ENCODE measurements at regions not wholly inside any gene's neighbourhood (a gene's known extent, or its start where the extent isn't known, plus 50 kb on each side); places are given as distances from the start of the nearest gene placed in this dataset.

DNA sequence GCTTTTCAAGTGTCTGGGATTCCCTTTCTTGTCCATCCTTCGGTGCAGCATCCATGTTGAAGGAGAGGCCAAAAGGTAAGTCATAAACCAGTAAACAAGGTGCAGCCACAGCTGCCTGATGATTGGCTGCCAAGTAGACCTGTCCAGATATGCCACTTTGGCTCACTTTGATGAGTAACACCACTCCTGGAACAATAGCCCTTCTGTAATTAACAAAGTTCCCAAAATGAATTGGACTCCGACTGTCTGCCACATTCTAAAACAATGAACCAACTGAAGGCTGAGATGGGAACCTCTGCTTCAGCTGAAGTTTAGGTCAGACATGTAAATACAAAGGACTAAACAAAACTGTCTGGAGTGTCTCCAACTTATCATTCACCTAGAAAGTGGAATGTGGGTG lies 82.2 kb upstream of the LGALSL start:
- Mint-ChIP-seq H3K27me3 (peaks cover 2% of the 10 kb centered on the region), H3K4me1 (no peaks in the 10 kb centered on the region), H3K4me3 (no peak overlapping the region), H3K9me3 (ENCODE audit: insufficient read depth) (no peaks in the 10 kb centered on the region), H3K27ac (no peak overlapping the region)
- TF ChIP-seq EZH2 (IDR thresholded peaks at IDR 0.05; ENCODE audit: borderline replicate concordance, insufficient read depth, low read depth, low read length, poor library complexity, severe bottlenecking) = no peak
- TF ChIP-seq, protein P1, sequence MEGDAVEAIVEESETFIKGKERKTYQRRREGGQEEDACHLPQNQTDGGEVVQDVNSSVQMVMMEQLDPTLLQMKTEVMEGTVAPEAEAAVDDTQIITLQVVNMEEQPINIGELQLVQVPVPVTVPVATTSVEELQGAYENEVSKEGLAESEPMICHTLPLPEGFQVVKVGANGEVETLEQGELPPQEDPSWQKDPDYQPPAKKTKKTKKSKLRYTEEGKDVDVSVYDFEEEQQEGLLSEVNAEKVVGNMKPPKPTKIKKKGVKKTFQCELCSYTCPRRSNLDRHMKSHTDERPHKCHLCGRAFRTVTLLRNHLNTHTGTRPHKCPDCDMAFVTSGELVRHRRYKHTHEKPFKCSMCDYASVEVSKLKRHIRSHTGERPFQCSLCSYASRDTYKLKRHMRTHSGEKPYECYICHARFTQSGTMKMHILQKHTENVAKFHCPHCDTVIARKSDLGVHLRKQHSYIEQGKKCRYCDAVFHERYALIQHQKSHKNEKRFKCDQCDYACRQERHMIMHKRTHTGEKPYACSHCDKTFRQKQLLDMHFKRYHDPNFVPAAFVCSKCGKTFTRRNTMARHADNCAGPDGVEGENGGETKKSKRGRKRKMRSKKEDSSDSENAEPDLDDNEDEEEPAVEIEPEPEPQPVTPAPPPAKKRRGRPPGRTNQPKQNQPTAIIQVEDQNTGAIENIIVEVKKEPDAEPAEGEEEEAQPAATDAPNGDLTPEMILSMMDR (IDR thresholded peaks at IDR 0.05) = no peak
- intact Hi-C loops (cut with micrococcal nuclease) = no loop called here
- CTCF ChIA-PET = interaction anchor here (1.2 kb wide), 1 partner anchor 45 kb away, joined by 3 read pairs; no protein-coding TSS in a partner anchor
- Histone ChIP-seq H3K9ac (ENCODE audit: low read length) (no peak overlapping the region), H3K36me3 (replicated peaks in 1 of 2; ENCODE audit: control extremely low read depth in 1 of 2, control insufficient read depth in 1 of 2, extremely low read depth in 1 of 2, insufficient read depth in 2 of 2, low read length in 1 of 2) (no peaks in the 10 kb centered on the region), H3K27ac (ENCODE audit: low read length in 2 of 2) (no peak overlapping the region), H2AFZ (ENCODE audit: insufficient read depth, low read depth, low read length, poor library complexity, severe bottlenecking) (no peak overlapping the region), H4K20me1 (ENCODE audit: control insufficient read depth, insufficient read depth, low read length, poor library complexity, severe bottlenecking) (no peaks in the 10 kb centered on the region), H3K79me2 (ENCODE audit: control insufficient read depth, insufficient read depth, low read length) (no peaks in the 10 kb centered on the region), H3K4me1 (ENCODE audit: control insufficient read depth in 2 of 2, insufficient read depth in 2 of 2, low read length in 2 of 2) (no peaks in the 10 kb centered on the region), H3K27me3 (replicated peaks in 1 of 4; ENCODE audit: control extremely low read depth in 1 of 4, control insufficient read depth in 3 of 4, insufficient read depth in 4 of 4, low read length in 3 of 4) (no peaks in the 10 kb centered on the region), H3K9me3 (ENCODE audit: control extremely low read depth in 1 of 3, control insufficient read depth in 2 of 3, insufficient read depth in 1 of 3, low read length in 2 of 3) (peaks cover 0 to 9% (median 0%) of the 10 kb centered on the region in 3 donors), H3K4me2 (replicated peaks; ENCODE audit: low read depth, low read length, poor library complexity, severe bottlenecking) (no peak overlapping the region), H3K4me3 (ENCODE audit: control extremely low read depth in 1 of 5, extremely low read depth in 1 of 5, insufficient read depth in 1 of 5, low read depth in 2 of 5, low read length in 4 of 5) (no peak overlapping the region)
- ATAC-seq (ENCODE audit: low read depth) (no peak), DNase-seq (no peak)
- POLR2A ChIA-PET = no interaction called here
- 100% methylated on average over 1 of the region's 2 CpGs for WGBS (ENCODE audit: insufficient coverage)

DNA sequence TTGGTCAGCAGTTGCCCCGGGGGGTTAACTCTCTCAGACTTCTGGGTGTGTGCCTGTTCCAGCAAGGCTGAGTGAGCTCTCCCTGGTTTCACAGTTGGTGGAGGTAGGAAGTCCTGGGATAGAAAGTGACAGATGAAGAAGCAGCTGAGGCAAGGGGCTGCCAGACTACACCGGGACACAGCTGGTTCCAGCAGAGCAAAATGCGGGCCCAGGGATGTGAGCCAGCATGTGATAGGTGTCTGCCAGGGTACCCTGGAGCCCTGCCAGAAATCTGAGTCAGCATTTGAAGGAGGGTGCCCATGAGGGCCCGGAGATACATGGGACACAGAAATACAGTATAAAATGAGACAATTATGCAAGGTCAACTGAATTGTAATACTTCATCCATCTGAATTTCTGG lies 79.3 kb upstream of the LGALSL start:
- POLR2A ChIA-PET = no interaction called here
- WGBS (ENCODE audit: insufficient coverage) = 34% methylated on average over 3 of the region's 4 CpGs

More for the DNA sequence above, 79.3 kb upstream of the LGALSL start:
- no peak for ATAC-seq (ENCODE audit: low read depth)
- CTCF ChIA-PET = no interaction called here
- H2AFZ ChIP-seq (ENCODE audit: insufficient read depth, low read depth, low read length, poor library complexity, severe bottlenecking) = no peak overlapping the region
- intact Hi-C loops (cut with micrococcal nuclease) = no loop called here
- H3K27ac ChIP-seq (ENCODE audit: low read length in 2 of 2) = no peak overlapping the region
- DNase-seq = no peak
- H3K9me3 ChIP-seq (ENCODE audit: control extremely low read depth in 1 of 3, control insufficient read depth in 2 of 3, insufficient read depth in 1 of 3, low read length in 2 of 3) = peaks cover 0 to 13% (median 0%) of the 10 kb centered on the region in 3 donors
- no peaks in the 10 kb centered on the region for H4K20me1 ChIP-seq (ENCODE audit: control insufficient read depth, insufficient read depth, low read length, poor library complexity, severe bottlenecking)
- H3K4me1 ChIP-seq (ENCODE audit: control insufficient read depth in 2 of 2, insufficient read depth in 2 of 2, low read length in 2 of 2) = no peaks in the 10 kb centered on the region
- no peak overlapping the region for H3K4me3 Mint-ChIP-seq
- no peaks in the 10 kb centered on the region for H3K4me1 Mint-ChIP-seq
- H3K27ac Mint-ChIP-seq = no peak overlapping the region
- H3K36me3 ChIP-seq (replicated peaks in 1 of 2; ENCODE audit: control extremely low read depth in 1 of 2, control insufficient read depth in 1 of 2, extremely low read depth in 1 of 2, insufficient read depth in 2 of 2, low read length in 1 of 2) = no peaks in the 10 kb centered on the region
- no peak overlapping the region for H3K4me2 ChIP-seq (replicated peaks; ENCODE audit: low read depth, low read length, poor library complexity, severe bottlenecking)
- H3K4me3 ChIP-seq (ENCODE audit: control extremely low read depth in 1 of 5, extremely low read depth in 1 of 5, insufficient read depth in 1 of 5, low read depth in 2 of 5, low read length in 4 of 5) = no peak overlapping the region
- no peak overlapping the region for H3K9ac ChIP-seq (ENCODE audit: low read length)
- TF ChIP-seq, protein P1 (IDR thresholded peaks at IDR 0.05) = no peak
- no peaks in the 10 kb centered on the region for H3K79me2 ChIP-seq (ENCODE audit: control insufficient read depth, insufficient read depth, low read length)
- no peaks in the 10 kb centered on the region for H3K27me3 ChIP-seq (replicated peaks in 1 of 4; ENCODE audit: control extremely low read depth in 1 of 4, control insufficient read depth in 3 of 4, insufficient read depth in 4 of 4, low read length in 3 of 4)
- H3K27me3 Mint-ChIP-seq = peaks cover 3% of the 10 kb centered on the region
- no peaks in the 10 kb centered on the region for H3K9me3 Mint-ChIP-seq (ENCODE audit: insufficient read depth)

Data from B cell (primary cell).